T-helper 17 cell (primary cell): ENCODE measurements at regions not wholly inside any gene's neighbourhood (a gene's known extent, or its start where the extent isn't known, plus 50 kb on each side); places are given as distances from the start of the nearest gene placed in this dataset.

Experiments
- ATAC-seq: fragments of 150-1000 bp; cut with Tn5 transposase; 2 replicates; pipeline ENCODE4 v1.10.0; 2021; ENCODE audit warnings: mild to moderate bottlenecking, moderate library complexity
- DNase-seq, 3 donors: peaks; one replicate each; pipeline versions ENCODE4 v3.0.0 to v3.0.0-alpha.2; 2020 to 2021
- H3K9me3 ChIP-seq: one replicate; pipeline ENCODE4 v1.7.0; 2013; ENCODE audit warnings: low read length, mild to moderate bottlenecking; ENCODE audit not compliant: control insufficient read depth, poor library complexity, severe bottlenecking
- H3K27ac Mint-ChIP-seq: one replicate; pipeline ENCODE4 v1.8.0; 2022; ENCODE audit warnings: mild to moderate bottlenecking, moderate library complexity, mixed read lengths
- H3K27me3 Mint-ChIP-seq: one replicate; pipeline ENCODE4 v1.8.0; 2022; ENCODE audit warnings: mixed read lengths
- H3K36me3 Mint-ChIP-seq: one replicate; pipeline ENCODE4 v1.8.0; 2022; ENCODE audit warnings: low read depth, mixed read lengths
- H3K4me1 Mint-ChIP-seq: one replicate; pipeline ENCODE4 v1.8.0; 2022; ENCODE audit warnings: mild to moderate bottlenecking, mixed read lengths
- H3K4me3 Mint-ChIP-seq: one replicate; pipeline ENCODE4 v1.8.0; 2022; ENCODE audit warnings: mild to moderate bottlenecking, moderate library complexity, mixed read lengths

- no peak overlapping the region for H3K27ac Mint-ChIP-seq
- no peak for ATAC-seq
These were observed 89.3 kb downstream of the DDIT4L start for GRCh38 chr4:100100985-100101384.

GRCh38 chr4:100099746-100100145 is 90.5 kb downstream of the DDIT4L start:
- DNase-seq (no peak), ATAC-seq (no peak)
- Mint-ChIP-seq H3K36me3 (no peaks in the 10 kb centered on the region), H3K27ac (no peak overlapping the region), H3K27me3 (no peaks in the 10 kb centered on the region), H3K4me1 (peaks cover 13% of the 10 kb centered on the region), H3K4me3 (no peak overlapping the region)
- H3K9me3 ChIP-seq = no peaks in the 10 kb centered on the region

More at GRCh38 chr4:100100985-100101384, 89.3 kb downstream of the DDIT4L start:
- H3K4me3 Mint-ChIP-seq = no peak overlapping the region
- H3K27me3 Mint-ChIP-seq = no peaks in the 10 kb centered on the region
- no peak for DNase-seq
- H3K9me3 ChIP-seq = no peaks in the 10 kb centered on the region
- H3K36me3 Mint-ChIP-seq = no peaks in the 10 kb centered on the region
- peaks cover 8% of the 10 kb centered on the region for H3K4me1 Mint-ChIP-seq

- peaks cover 14% of the 10 kb centered on the region for H3K4me1 Mint-ChIP-seq
- H3K4me3 Mint-ChIP-seq = no peak overlapping the region
- ATAC-seq (no peak), DNase-seq (no peak)
- H3K36me3 Mint-ChIP-seq = no peaks in the 10 kb centered on the region
- H3K27me3 Mint-ChIP-seq = no peaks in the 10 kb centered on the region
- no peak overlapping the region for H3K27ac Mint-ChIP-seq
- no peaks in the 10 kb centered on the region for H3K9me3 ChIP-seq
These were observed 91.6 kb downstream of the DDIT4L start for GRCh38 chr4:100098681-100099080.

GRCh38 chr4:100098011-100098545 is 92.2 kb downstream of the DDIT4L start:
- ATAC-seq (no peak), DNase-seq (no peak)
- Mint-ChIP-seq H3K27me3 (no peaks in the 10 kb centered on the region), H3K4me1 (peaks cover 20% of the 10 kb centered on the region), H3K36me3 (no peaks in the 10 kb centered on the region), H3K27ac (peak overlapping the region; percentile 19), H3K4me3 (no peak overlapping the region)
- H3K9me3 ChIP-seq = no peaks in the 10 kb centered on the region

GRCh38 chr4:100095729-100096595 is 94.3 kb downstream of the DDIT4L start:
- H3K9me3 ChIP-seq = no peaks in the 10 kb centered on the region
- peaks cover 7% of the 10 kb centered on the region for H3K27me3 Mint-ChIP-seq
- H3K4me3 Mint-ChIP-seq = no peak overlapping the region
- ATAC-seq (peak; percentile 62), DNase-seq (peak; percentile 17 to 25 (median 19))
- H3K27ac Mint-ChIP-seq = peak overlapping the region; percentile 97
- peaks cover 17% of the 10 kb centered on the region for H3K4me1 Mint-ChIP-seq
- H3K36me3 Mint-ChIP-seq = no peaks in the 10 kb centered on the region

- ATAC-seq (peak; percentile 100), DNase-seq (peak; percentile 62 to 79 (median 76))
- peak overlapping the region; percentile 97 for H3K27ac Mint-ChIP-seq
- H3K36me3 Mint-ChIP-seq = no peaks in the 10 kb centered on the region
- peaks cover 14% of the 10 kb centered on the region for H3K27me3 Mint-ChIP-seq
- peaks cover 17% of the 10 kb centered on the region for H3K4me1 Mint-ChIP-seq
- H3K4me3 Mint-ChIP-seq = peak overlapping the region; percentile 36
- H3K9me3 ChIP-seq = no peaks in the 10 kb centered on the region
These were observed 97.0 kb downstream of the DDIT4L start for GRCh38 chr4:100093091-100093866.

GRCh38 chr4:100087743-100088142 is 102.5 kb downstream of the DDIT4L start:
- Mint-ChIP-seq H3K27ac (peak overlapping the region; percentile 1), H3K4me3 (no peak overlapping the region), H3K36me3 (peaks cover 3% of the 10 kb centered on the region), H3K4me1 (peaks cover 6% of the 10 kb centered on the region), H3K27me3 (peaks cover 14% of the 10 kb centered on the region)
- DNase-seq (no peak), ATAC-seq (no peak)
- no peaks in the 10 kb centered on the region for H3K9me3 ChIP-seq

- Mint-ChIP-seq H3K36me3 (peaks cover 3% of the 10 kb centered on the region), H3K4me1 (peaks cover 9% of the 10 kb centered on the region), H3K27me3 (peaks cover 13% of the 10 kb centered on the region), H3K27ac (peak overlapping the region; percentile 1), H3K4me3 (no peak overlapping the region)
- ATAC-seq (no peak), DNase-seq (no peak)
- no peaks in the 10 kb centered on the region for H3K9me3 ChIP-seq
These were observed 103.4 kb downstream of the DDIT4L start for GRCh38 chr4:100086766-100087431.

- Mint-ChIP-seq H3K4me1 (peaks cover 5% of the 10 kb centered on the region), H3K27me3 (peaks cover 16% of the 10 kb centered on the region), H3K27ac (no peak overlapping the region), H3K4me3 (no peak overlapping the region), H3K36me3 (peaks cover 5% of the 10 kb centered on the region)
- ATAC-seq = no peak
- no peak for DNase-seq
- H3K9me3 ChIP-seq = no peaks in the 10 kb centered on the region
These were observed 105.4 kb downstream of the DDIT4L start for GRCh38 chr4:100084892-100085291.

GRCh38 chr4:100083289-100083688 is 107.0 kb downstream of the DDIT4L start:
- H3K9me3 ChIP-seq = no peaks in the 10 kb centered on the region
- H3K4me1 Mint-ChIP-seq = peaks cover 5% of the 10 kb centered on the region
- H3K27me3 Mint-ChIP-seq = peaks cover 19% of the 10 kb centered on the region
- ATAC-seq (no peak), DNase-seq (no peak)
- no peak overlapping the region for H3K4me3 Mint-ChIP-seq
- H3K36me3 Mint-ChIP-seq = peaks cover 7% of the 10 kb centered on the region
- H3K27ac Mint-ChIP-seq = no peak overlapping the region

GRCh38 chr4:100082852-100083251 is 107.4 kb downstream of the DDIT4L start:
- ATAC-seq (no peak), DNase-seq (no peak)
- H3K27me3 Mint-ChIP-seq = peaks cover 19% of the 10 kb centered on the region
- H3K36me3 Mint-ChIP-seq = peaks cover 7% of the 10 kb centered on the region
- no peaks in the 10 kb centered on the region for H3K9me3 ChIP-seq
- H3K27ac Mint-ChIP-seq = no peak overlapping the region
- H3K4me1 Mint-ChIP-seq = peaks cover 5% of the 10 kb centered on the region
- H3K4me3 Mint-ChIP-seq = no peak overlapping the region

- H3K4me1 Mint-ChIP-seq = peaks cover 5% of the 10 kb centered on the region
- DNase-seq (no peak), ATAC-seq (no peak)
- no peak overlapping the region for H3K4me3 Mint-ChIP-seq
- peaks cover 4% of the 10 kb centered on the region for H3K36me3 Mint-ChIP-seq
- H3K27me3 Mint-ChIP-seq = peaks cover 19% of the 10 kb centered on the region
- H3K27ac Mint-ChIP-seq = no peak overlapping the region
- no peaks in the 10 kb centered on the region for H3K9me3 ChIP-seq
These were observed 108.8 kb downstream of the DDIT4L start for GRCh38 chr4:100081491-100081890.

GRCh38 chr4:100079264-100079663 is 111.0 kb downstream of the DDIT4L start:
- H3K9me3 ChIP-seq = no peaks in the 10 kb centered on the region
- DNase-seq (no peak), ATAC-seq (peak; percentile 37)
- Mint-ChIP-seq H3K27me3 (peaks cover 31% of the 10 kb centered on the region), H3K4me1 (peaks cover 5% of the 10 kb centered on the region), H3K4me3 (no peak overlapping the region), H3K36me3 (peaks cover 4% of the 10 kb centered on the region), H3K27ac (no peak overlapping the region)
